Left cardiac atrium (tissue), 4 donors: ENCODE measurements at regions not wholly inside any gene's neighbourhood (a gene's known extent, or its start where the extent isn't known, plus 50 kb on each side); places are given as distances from the start of the nearest gene placed in this dataset.

ENCODE experiments used
- ATAC-seq, 2 donors: fragments of 200-7000 bp; cut with Tn5 transposase; one replicate each; pipeline ENCODE4 v1.9.1; 2020; ENCODE audit warnings: mild to moderate bottlenecking in 2 of 2, moderate library complexity in 2 of 2
- DNase-seq: peaks from one replicate; pipeline ENCODE4 v3.0.0-alpha.2; 2020
- intact Hi-C, 2 donors: fragments of 100-400 bp; cut with DNase I; formaldehyde crosslinking; loops; one replicate each; pipeline versions ENCODE4 v1.14.1 to v1.15.1; 2022 to 2023
- donor health status: DM: no; HTN: yes; CAD: no.
- donor health status: DM: no; HTN: yes; CAD: no; lungs with severe emphysema.
- donor health status: DM: yes; HTN: yes; CAD: no.
- donor health status: Dilated cardiomyopathy.

DNA sequence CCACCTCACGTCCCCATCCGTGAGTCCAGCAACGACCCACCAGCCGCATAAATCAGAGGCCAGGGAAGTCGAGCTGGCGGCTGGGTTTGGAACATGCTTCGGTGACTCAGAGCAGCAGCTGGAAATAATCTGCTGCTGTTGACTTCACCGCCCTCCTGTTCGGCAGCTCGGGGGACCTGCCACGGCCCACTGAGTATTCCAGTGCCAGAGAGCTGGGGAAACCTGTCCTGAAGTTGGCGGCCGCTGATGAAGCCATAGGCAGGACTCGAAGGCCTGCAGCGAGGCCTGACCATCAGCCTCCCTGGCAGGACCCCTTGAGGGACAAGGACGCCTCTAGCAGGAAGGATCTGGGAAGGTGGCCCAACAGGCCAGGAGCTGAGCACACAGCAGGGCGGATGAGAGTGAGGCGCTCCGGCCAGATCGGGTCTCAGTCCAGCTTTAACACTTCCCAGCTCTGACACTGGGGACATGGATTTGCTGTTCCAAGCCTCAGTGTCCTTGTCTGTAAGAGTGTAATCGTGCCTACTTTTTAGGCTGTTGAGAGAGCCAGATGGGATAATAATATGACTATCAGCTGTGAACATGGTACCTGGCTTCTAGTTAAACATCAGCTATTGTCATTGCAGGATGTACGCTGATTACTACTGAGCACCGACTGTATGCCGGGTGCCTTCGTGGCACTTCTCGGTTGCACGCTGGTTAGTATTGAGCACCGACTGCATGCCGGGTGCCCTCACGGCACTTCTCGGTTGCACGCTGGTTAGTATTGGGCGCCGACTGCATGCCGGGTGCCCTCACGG is 50.4 kb upstream of the CIBAR2 start:
- DNase-seq (peak; percentile 75), ATAC-seq (peak; percentile 63 to 74)
- intact Hi-C loops = no loop called here

DNA sequence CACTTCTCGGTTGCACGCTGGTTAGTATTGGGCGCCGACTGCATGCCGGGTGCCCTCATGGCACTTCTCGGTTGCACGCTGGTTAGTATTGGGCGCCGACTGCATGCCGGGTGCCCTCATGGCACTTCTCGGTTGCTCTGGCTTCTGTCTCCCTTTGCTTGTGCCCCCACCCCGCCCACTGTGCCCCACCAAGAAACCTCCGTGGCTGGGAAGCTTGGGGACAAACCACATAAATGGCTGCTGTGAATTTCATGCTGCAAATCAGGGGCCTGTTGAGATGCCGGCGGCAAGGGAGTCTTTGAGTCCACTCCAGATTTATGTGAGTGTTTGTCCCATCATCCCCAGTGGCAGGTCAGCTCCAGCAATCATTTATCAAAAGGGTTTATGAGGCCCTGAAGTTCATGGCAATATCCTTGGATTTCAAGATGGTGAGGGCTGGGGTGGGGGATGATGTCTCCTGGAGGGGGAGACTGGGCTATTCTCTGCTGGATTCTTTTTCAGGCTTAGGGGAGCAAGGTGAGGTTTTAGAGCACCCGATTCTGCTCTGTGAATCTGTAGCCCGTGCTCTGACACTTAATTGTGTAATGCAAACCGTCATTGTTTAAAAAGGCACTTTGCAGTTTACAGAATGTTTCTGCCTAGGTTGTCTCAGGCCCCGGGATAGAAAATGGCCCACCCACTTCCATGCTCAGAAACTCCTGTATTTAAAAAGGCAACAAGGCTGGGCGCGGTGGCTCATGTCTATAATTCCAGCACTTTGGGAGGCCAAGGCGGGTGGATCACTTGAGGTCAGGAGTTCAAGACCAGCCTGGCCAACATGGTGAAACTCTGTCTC is 51.2 kb upstream of the CIBAR2 start:
- intact Hi-C loops = no loop called here
- ATAC-seq (no peak), DNase-seq (no peak)

DNA sequence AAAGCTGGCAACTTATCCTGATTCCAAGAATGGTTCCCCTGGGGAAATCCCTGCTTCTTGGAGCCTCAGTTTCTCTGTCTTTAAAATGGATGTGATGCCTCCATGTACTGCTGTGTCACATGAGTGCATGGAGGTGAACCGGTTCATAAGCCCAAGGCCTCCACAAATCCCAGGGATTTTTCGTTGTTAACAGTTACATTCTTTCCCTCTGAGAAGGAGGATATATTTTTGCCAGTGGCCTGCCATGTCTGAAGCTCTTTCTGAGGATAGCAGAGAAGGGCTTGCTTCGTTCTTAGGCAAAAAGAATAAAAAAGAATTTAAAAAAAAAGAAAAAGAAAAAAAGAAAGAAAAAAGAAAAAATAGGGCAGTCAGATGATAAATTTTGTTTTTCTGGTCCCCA is 52.2 kb upstream of the CIBAR2 start:
- intact Hi-C loops = no loop called here
- ATAC-seq (no peak), DNase-seq (no peak)

DNA sequence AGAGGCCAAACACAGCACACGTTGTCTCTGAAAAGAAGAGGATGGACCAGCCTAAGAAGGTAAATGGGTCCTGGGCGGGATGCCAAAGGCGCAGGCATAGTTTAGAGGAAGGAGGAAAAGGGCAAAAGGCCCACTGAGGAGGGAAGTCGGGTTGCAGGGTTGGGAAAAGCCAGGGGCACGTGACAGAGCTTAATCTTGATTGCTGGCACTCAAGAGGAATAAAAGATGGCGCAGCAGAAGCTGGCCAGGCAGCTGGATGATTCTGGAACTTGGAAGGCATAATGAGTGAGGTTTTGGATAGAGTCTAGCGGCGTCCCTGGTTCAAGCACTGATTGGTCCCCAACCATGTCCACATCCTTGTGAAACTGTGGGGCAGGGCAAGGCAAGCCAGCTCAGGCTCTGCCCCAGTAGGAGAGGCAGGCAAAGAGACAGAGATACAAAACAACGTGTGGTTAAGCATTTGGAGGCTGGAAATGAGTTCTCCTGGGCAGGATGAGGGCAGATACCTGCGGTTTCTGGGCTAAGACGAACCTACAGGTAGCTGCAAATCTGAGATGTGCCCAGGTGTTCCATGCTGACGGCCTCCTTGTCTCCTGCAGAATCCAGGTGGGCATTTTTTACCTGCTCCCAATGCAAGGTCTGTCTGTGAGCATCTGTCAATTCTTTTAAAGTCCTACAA is 52.7 kb upstream of the CIBAR2 start:
- intact Hi-C loops = no loop called here
- ATAC-seq (peak in 1 of 2 donors; percentile 39), DNase-seq (no peak)

DNA sequence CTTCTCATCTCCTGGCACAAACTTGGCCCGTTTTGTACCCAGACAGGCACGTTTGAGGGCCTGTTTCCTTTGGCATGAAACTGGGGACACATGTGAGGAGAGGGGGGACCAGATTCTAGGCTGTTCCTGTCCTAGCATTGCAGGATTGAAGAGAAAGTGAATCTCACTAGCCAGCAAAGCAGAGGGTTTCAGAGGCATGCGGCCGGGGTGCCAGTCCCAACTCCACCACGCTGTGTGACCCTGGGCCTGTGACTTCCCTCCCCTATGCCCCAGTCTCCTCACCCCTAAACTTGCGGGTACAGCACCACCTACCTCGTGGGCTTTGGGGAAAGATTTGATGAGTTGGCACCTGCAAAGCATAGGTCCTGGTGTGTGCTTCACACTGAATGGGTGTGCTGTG is 53.5 kb upstream of the CIBAR2 start:
- DNase-seq (no peak), ATAC-seq (no peak)
- intact Hi-C loops = no loop called here

DNA sequence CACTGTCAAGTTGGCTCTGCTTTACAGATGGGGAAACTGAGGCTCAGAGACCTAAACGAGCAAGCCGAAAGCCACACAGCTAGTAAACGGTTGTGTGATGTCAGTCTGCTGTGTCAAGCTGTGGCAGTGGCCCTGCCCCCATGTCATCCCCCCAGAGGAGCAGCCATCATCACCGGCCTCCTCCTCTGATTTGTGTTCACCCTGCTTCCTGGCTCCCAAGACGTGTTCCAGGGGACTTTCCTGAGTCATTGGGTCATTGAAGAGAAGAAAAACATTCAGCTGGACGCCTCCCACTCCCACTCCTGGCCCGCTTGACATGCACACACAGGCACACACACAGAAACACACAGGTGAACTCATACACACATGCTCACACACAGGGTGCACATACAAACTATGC is 54.0 kb upstream of the CIBAR2 start:
- no peak for DNase-seq
- no peak for ATAC-seq
- intact Hi-C loops = no loop called here

DNA sequence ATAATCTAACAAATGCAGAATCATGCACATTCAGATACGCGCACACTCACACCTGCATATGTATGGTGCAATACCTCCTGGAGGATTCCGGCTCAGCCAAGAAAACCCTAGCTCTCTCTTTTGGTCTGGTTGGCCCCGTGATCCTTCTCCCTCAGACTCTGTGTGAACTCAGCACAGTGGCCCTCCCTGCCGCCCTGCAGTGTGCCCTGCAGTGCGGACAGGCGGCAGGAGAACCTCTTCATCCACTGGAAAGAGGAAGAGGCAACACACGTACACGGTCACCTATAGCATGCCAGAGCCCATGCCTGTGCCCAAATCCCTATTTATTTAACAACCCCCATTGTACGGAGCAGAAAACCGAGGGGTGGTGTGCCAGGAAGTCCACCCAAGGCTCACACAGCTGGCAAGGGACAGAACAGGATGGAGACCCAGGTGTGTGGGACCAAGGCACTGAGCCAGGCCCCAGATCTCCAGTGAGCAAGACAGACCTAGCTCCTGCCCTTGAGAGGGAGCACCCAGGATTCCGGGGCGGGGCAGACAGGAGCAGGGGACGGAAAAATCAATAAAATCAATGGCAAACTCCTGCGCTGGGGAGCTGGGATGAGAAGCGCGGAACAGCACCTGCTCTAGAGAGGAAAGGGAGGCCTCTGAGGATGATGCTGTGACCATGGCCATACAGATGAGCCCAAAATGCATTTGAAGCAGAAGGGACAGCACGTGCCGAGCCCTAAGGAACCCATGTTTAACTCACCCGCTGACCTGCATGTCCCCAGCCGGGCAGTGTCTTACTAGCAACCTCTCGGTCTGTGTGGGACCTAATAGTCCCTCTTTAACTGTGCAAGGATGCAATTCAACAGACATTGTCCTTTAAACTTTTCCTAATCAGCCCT is 54.7 kb upstream of the CIBAR2 start:
- intact Hi-C loops = no loop called here
- DNase-seq (no peak), ATAC-seq (no peak)

DNA sequence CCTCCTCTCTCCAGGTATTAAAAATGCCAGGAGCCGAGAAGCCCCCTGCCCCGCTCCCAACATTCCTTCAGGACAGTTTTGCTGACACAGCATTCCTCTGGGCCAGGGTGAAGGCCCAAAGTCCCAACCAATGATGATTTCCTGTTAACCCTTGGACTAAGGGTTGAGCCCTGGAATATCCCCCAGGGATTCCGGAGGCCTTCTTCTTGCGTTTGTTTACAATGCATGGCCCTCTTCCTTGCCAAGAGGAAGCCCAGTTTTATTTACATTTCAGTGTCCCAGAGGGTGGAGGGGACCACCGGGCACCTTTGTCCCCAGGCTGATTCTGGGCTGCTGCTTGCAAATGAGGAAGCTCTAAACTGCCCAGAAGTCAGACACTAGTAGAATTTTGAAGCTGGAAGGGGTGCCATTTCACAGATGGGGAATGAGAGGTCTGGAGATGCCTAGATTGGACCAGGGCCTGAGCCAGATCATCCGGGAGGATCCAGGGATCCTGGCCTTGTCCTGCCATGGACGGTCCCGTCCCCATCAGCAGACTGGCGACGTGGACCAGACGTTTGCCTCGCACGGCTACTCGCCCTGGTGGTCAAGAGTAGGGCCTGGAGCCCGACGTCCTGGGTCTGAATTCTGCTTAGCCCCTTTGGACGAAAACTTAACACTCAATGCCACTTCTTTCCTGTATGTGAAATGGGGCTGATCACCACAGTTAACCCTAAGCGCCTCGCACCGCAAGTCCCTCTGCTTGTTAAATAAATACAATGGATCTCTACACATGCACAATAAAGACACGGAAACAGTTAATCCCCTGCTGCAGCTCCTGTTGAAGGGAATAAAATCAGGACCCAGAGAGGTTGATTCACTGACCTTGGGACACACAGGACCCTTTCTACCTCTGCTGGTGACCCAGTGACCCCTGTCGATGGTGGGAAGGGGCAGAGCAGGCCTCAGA is 55.6 kb upstream of the CIBAR2 start:
- DNase-seq = no peak
- ATAC-seq = no peak
- intact Hi-C loops = no loop called here

DNA sequence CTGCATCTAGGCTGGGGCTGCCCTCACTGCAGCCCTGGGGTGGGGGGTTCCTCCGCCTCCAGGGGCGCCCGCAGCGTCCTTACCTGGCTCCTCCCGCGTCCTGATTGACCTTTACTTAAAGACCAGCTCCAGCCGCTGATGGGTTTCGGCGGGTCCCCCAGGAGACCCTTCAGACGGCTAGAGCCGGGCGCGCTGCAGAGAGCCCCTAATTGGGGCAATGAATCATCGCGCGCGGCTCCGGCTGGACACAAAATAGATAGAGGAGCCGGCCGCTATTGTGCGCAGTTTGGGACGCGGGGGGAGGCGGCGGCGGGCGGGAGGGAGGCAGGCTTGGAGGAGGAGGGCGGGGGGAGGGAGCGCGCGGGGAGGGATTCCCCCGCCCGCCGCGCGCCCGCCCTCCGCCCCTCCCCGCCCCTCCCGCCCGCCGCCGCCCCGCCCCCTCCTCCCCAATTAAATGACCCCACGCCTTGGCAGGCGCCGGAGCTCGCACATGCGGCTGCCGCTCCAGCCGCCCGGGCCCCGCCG is 56.5 kb upstream of the CIBAR2 start:
- DNase-seq (peak; percentile 82), ATAC-seq (peak; percentile 48 to 53)
- intact Hi-C loops = no loop called here

DNA sequence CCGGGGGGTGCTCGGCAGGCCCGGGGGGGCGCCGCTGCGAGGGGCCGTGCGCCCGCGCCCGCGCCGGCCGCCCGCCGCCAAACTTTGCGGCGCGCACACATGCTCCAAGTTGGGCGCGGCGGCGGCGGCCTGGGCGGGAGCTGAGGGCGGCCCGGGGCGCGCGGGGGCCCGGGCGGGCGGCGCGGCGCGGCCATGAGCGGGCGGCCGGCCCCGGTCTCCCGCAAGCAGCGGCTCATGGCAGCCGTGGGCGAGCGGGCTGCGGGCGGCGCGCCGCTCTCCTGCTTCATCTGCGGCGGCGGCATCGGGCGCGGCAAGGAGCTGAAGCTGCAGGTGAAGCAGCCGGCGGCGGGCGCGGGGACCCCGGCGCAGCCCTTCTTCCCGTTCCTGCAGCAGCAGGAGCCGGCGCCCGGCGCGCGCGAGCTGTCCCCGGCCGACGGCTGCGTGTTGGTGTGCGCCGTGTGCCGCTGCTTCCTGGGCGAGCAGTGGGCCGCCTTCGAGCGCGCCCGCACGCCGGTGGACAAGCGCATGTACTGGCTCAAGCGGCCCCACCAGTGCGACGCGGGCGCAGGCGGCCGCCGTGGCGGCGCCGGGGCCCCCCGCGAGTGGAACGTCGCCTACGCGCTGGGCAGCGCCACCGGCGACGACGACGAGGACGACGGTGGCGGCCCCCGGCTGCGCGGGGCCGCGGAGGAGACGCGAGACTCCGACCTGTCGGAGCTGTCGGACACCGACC is 57.2 kb upstream of the CIBAR2 start:
- DNase-seq = no peak
- peak in 1 of 2 donors; percentile 4 for ATAC-seq
- intact Hi-C loops = loop anchor here in 1 of 2 donors (5.0 kb wide), 2 partner anchors 42 to 63 kb away; no protein-coding TSS in a partner anchor

DNA sequence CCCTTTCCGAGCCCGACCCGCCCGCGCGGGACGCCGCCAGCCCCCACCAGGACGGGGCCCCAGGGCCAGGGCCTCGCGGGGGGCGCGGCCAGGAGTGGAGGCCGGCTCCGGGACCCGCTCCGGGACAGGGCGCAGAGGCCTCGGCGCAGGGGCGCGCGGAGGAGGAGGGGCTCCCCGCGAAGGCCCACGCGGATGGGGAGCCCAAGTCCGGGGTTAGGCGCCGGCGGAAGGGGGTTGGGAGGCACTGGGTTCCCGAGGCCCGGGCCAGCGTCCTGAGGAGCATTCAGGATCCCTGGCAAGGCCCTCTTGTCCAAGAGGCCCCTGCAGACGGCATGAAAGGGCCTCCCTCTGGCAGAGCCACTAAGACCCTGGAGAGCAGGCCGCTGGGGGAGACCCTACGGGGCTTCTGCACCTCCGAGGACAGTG is 57.8 kb upstream of the CIBAR2 start:
- no peak for DNase-seq
- ATAC-seq = peak in 1 of 2 donors; percentile 5
- intact Hi-C loops = loop anchor here in 1 of 2 donors (5.0 kb wide), 2 partner anchors 43 to 62 kb away; no protein-coding TSS in a partner anchor

DNA sequence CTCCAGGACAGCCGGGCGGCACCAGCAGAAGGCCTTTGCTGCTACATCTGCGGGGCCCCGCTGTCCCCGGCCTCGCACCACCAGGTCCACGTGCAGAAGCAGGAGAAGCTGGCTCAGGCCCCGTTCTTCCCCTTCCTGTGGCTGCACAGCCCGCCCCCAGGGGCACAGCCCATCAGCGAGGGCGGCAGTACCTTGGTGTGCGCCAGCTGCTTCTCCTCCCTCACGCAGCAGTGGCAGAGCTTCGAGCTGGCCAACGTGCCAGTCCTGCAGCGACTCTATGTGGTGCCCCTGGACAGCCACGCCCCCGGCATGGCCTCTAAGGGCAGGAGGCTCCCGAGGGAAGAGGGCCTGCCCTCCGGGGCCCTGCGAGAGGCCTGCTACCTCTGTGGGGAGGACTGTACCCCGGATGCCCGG is 58.3 kb upstream of the CIBAR2 start:
- no peak for DNase-seq
- ATAC-seq = no peak
- intact Hi-C loops = loop anchor here in 1 of 2 donors (5.0 kb wide), 2 partner anchors 43 to 62 kb away; no protein-coding TSS in a partner anchor

DNA sequence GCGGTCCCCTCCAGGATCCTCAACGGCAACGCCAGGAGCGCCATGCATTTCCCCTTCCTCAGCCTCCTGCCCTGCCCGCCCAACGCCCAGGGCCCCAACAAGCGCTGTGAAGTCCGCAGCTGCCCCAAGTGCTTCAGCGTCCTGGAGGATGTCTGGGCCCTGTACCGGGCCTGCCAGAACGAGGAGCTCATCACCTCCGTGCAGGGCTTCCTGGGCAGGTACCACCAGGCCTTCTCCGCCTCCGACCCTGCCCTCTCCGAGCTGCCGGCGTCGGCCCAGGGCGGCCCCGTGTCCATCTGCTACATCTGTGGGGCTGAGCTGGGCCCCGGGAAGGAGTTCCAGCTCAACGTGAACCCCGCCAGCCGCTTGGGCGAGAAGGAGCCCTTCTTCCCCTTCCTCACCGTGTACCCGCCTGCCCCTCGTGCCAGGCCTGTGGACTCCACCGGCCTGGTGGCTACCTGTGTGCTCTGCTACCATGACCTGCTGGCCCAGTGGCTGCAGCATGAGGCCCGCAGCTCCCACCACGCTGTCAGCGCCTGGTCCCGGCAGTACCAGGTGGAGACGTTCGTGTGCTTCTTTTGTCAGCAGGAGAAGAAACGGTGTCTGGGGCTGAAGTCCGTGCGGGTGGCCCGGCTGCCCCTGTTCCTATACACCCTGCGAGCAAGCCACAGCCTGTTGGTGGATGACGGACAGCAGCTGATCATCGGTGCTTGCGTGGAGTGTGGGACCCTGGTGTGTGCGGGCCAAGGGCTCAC is 58.9 kb upstream of the CIBAR2 start:
- intact Hi-C loops = loop anchor here in 1 of 2 donors (5.0 kb wide), 2 partner anchors 44 to 61 kb away; no protein-coding TSS in a partner anchor
- DNase-seq (no peak), ATAC-seq (no peak)

DNA sequence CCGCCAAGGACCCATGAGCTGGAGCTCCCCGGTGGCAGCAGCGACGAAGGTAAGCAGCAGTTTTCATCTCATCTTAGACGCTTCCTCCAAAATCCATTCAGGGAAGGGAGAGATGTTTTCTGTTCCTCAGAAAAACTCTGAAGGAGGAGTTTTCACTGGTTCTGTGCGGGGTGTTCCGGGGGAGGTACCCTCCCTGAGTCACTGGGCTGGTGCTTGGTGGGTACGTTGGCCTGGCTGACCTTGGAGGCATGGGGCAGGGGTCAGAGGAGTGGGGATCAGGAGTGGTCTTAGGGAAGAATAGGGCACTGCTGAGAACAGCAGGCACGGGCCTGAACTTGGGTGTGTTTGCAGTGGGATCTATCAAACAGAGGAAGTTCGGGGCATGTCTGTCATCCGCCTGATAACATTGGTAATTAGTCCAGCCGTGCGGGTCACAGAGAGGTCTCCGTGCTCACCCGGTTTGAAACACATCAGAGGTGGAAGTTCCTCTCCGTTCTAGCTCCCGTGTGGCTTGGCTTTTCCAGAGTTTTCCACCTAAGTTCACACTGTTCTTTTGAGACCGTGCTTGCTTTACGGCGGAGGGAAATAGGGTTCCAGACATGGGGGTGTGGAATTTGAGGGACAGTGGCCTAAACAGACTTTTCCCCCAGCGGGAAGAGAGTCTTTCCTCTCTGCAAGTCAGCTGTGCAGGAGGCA is 59.6 kb upstream of the CIBAR2 start:
- DNase-seq (peak; percentile 68), ATAC-seq (peak in 1 of 2 donors; percentile 1)
- intact Hi-C loops = loop anchor here in 1 of 2 donors (5.0 kb wide), 2 partner anchors 45 to 60 kb away; no protein-coding TSS in a partner anchor
